Dedifferentiated amniotic fluid mesenchymal stem cell (primary cell): ENCODE measurements at regions not wholly inside any gene's neighbourhood (a gene's known extent, or its start where the extent isn't known, plus 50 kb on each side); places are given as distances from the start of the nearest gene placed in this dataset.
"Not testable (repeated sequence)": the region's sequence is repeated elsewhere in the genome, so short reads cannot be mapped to it uniquely, and the experiment has no call there.

Source experiments
- DNase-seq: peaks from one replicate; pipeline ENCODE4 v3.0.0-alpha.2; 2016; ENCODE audit errors: extremely low spot score

DNA sequence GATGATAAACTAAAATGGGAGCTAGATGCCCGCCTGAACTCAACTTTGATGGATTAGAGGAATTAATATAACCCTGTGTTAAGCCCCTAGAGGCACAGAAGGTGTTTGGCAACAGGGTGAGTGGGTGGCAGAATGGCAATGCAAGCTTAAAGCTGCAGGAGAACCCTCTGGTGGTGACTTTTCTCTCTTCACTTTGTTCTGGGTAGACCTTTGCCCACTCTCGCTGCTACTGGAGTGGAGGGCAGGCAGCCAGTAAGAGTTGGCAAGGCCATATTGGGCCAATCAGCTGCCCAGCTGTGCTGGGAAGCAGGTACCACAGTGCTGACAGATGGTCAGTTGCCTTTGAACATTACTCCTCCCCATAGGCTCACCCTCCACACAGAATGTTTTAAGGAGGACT, 468.2 kb downstream of the MMUT start:
- DNase-seq: no peak

- no peak for DNase-seq
Observed at GRCh38 chr6:48990739-48991138, 472.3 kb downstream of the MMUT start.

- DNase-seq: no peak
Observed at GRCh38 chr6:48986845-48987244, 476.2 kb downstream of the MMUT start.

- no peak for DNase-seq
Observed at GRCh38 chr6:48986105-48986504, 476.9 kb downstream of the MMUT start.

GRCh38 chr6:48985025-48985424, 478.0 kb downstream of the MMUT start:
- peak; percentile 17 for DNase-seq

DNA sequence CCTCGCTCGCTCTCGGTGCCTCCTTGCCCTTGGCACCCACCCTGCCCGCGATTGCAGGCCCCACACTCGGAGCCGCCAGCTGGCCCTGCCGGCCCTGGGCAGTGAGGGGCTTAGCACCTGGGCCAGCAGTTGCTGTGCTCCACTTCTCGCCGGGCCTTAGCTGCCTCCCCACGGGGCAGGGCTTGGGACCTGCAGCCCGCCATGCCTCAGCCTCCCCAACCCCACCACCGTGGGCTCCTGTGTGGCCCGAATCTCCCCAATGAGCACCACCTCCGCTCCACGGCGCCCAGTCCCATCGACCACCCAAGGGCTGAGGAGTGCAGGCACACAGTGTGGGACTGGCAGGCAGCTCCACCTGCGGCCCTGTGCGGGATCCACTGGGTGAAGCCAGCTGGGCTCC, 479.1 kb downstream of the MMUT start:
- DNase-seq: not testable (repeated sequence)

DNA sequence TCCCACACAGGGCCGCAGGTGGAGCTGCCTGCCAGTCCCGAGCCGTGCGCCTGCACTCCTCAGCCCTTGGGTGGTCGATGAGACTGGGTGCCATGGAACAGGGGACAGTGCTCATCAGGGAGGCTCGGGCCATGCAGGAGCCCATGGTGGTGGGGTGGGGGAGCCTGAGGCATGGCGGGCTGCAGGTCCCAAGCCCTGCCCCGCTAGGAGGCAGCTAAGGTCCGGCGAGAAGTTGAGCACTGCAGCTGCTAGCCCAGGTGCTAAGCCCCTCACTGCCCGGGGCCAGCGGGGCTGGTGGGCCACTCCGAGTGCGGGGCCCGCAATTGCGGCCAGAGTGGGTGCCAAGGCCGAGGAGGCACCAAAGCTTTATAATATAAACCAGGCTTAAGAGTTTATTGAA, 479.7 kb downstream of the MMUT start:
- DNase-seq: no peak

- no peak for DNase-seq
Observed at GRCh38 chr6:48979806-48980205, 483.2 kb downstream of the MMUT start.

GRCh38 chr6:48979085-48979484, 484.0 kb downstream of the MMUT start:
- DNase-seq: no peak

GRCh38 chr6:48978016-48978415, 485.0 kb downstream of the MMUT start:
- DNase-seq: no peak

- no peak for DNase-seq
Observed at GRCh38 chr6:48977573-48977972, 485.5 kb downstream of the MMUT start.

DNA sequence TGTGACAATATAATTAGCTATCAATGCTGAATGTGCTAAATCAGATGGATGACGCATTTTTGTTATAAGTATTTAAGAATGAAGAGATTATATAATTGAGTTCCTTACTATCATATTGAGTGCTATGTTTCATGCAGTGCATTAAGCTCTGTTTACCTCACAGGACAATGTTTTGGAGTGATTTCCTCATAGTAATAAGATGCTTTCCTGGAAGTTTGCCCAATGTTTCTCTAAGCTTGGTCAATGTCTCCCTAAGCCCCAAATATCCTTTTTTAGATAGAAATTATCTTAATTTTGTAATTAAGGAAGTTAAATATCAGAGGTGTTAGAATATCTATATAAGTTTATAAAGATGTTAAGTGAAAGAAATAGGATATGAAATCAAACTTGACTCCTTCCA, 489.6 kb downstream of the MMUT start:
- DNase-seq: no peak

DNA sequence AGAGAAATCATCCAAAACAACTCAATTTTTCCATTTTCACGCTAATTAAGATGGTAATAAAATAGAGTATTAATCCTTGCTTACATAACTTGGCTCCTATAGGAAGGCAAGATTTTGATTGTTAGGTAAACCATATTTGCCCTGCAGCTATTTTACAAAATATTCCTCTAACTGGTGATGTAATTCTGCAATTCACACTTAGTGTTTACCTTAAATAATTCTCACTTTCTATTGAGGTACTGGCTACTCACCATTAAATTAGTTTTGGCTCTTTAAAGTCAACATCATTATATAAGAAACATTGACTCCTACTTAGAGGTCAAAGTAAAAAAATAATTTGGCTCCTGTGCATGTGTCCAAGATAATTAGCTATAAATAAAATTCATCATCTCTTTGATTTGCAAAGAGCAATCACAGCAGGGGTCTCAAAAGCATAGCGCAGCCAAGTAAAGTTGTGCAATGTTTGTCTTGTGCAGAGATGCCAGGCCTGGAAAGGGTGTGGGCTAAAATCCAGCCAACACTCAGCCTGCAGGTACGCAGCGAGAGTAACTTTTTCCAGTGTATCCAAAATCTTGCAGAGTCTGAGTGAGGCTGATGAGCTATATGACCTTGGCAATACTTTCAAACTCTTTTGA, 501.2 kb downstream of the MMUT start:
- DNase-seq: no peak

GRCh38 chr6:48959251-48960060, 503.6 kb downstream of the MMUT start:
- DNase-seq: no peak

DNA sequence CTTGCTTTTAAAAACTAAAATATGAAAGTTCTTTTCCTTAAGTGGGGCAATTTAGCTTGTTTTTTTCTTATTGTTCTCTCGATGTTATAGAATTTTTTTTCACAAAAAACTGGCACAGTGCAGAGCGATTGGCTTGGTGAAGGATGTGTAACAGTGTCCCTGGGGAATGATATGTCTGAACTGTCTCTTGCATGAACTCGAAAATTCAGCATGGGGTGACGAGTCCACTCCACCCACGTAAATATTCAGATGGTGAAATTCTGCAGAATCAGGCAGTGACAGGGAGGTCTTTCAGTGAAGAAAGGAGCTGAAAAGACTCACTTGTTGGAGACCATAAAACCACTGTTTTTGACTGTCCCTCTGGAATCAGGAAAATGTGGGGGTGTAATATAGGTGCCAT, 505.3 kb downstream of the MMUT start:
- DNase-seq: no peak

DNA sequence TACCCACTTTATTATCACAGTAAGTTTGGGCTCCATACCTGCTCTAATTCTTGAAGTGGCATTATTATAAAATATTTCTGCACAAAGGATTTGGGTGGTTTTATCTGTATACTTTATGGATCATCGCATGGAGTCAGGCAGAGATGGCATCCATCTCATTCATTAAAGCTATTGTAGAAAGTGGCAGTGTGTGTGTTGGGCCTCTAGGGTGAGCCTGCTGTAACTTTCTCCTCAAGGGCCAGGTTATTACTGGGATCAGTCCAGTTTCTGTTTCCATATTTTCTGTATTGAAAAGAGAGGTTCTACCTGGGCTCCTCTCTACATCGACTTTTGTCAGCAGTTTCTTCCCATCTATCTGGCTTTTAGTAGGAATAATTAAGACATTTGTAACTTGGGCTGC, 511.1 kb downstream of the MMUT start:
- no peak for DNase-seq

DNA sequence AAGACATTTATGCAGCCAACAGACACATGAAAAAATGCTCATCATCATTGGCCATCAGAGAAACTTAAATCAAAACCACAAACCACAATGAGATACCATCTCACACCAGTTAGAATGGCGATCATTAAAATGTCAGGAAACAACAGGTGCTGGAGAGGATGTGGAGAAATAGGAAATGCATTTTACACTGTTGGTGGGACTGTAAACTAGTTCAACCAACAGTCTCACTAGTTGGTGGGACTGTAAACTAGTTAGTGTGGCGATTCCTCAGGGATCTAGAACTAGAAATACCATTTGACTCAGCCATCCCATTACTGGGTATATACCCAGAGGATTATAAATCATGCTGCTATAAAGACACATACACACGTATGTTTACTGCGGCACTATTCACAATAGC, 518.8 kb downstream of the MMUT start:
- DNase-seq: peak; percentile 74

DNA sequence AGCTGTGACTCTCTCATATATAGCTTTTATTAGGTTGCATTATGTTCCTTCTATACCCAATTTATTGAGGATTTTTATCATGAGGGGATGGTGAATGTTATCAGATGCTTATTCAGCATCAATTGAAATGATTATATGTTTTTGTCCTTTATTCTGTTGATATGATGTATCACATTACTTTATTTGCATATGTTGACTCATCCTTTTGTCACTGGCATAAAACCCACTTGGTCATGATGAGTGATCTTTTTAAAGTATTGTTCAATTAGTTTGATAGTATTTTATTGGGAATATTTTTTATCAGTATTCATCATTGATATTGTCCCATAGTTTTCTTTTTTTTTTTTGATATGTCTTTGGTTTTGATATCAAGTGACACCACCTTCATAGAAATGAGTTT, 529.9 kb downstream of the MMUT start:
- DNase-seq: no peak

GRCh38 chr6:48928937-48929336, 534.1 kb downstream of the MMUT start:
- no peak for DNase-seq

- no peak for DNase-seq
Observed at GRCh38 chr6:48922837-48923236, 540.2 kb downstream of the MMUT start.

GRCh38 chr6:48919555-48919954, 543.5 kb downstream of the MMUT start:
- DNase-seq: no peak

GRCh38 chr6:48917233-48917632, 545.8 kb downstream of the MMUT start:
- no peak for DNase-seq

- DNase-seq: no peak
Observed at GRCh38 chr6:48916607-48917006, 546.4 kb downstream of the MMUT start.

- DNase-seq: no peak
Observed at GRCh38 chr6:48915591-48915990, 547.5 kb downstream of the MMUT start.
